Fibroblast of skin of right quadriceps (primary cell): ENCODE measurements at regions not wholly inside any gene's neighbourhood (a gene's known extent, or its start where the extent isn't known, plus 50 kb on each side); places are given as distances from the start of the nearest gene placed in this dataset.
"Not testable (repeated sequence)": the region's sequence is repeated elsewhere in the genome, so short reads cannot be mapped to it uniquely, and the experiment has no call there.

ENCODE experiments used
- DNase-seq: peaks from one replicate; pipeline ENCODE4 v3.0.0-alpha.2; 2013

DNA sequence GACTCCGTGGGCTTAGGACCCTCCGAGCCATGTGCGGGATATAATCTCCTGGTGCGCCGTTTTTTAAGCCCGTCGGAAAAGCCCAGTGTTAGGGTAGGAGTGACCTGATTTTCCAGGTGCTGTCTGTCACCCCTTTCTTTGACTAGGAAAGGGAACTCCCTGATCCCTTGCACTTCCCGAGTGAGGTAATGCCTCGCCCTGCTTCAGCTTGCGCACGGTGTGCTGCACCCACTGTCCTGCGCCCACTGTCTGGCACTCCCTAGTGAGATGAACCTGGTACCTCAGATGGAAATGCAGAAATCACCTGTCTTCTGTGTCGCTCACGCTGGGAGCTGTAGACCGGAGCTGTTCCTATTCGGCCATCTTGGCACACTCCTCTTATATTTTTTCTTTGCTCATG, 95.1 kb upstream of the FRMD4B start:
- DNase-seq, result not testable (repeated sequence)

DNA sequence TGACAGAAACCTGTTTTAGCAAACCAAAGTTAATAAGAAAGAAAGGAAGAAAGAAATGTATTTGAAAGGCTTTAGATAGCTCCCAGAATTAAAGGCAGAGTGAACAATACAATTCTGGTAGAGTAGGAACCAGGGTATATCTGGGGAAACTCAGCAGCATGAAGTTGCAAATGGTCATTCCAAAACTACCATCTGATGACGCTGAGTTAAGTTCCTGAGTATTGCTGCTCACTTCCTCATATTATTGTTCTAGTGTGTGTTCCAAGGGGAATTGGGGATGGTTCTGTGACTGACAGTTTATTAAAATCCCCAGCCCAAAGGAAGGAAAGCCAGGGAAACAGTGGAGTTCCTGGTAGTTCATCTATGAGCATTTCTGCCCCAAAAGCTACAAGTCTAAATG, 88.3 kb upstream of the FRMD4B start:
- DNase-seq, result no peak

DNA sequence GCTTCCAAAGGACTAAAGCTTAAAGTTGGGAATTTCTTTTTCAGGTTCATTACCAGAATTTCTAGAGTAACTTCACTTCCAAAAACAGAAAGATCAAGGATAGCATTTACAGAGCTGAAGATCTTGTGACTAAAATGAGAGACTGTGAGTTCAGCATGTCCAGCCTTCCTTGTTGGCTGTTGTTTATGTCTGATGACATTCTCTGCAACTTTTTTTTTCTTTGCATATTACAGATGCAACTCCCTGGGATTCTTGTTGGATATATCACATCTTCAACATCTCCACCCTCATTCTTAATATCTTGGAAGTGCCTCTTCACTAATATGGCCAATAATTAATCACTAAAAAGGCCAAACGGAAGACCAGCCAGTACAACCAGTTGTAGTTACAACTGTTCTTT, 86.2 kb upstream of the FRMD4B start:
- DNase-seq, result no peak

DNA sequence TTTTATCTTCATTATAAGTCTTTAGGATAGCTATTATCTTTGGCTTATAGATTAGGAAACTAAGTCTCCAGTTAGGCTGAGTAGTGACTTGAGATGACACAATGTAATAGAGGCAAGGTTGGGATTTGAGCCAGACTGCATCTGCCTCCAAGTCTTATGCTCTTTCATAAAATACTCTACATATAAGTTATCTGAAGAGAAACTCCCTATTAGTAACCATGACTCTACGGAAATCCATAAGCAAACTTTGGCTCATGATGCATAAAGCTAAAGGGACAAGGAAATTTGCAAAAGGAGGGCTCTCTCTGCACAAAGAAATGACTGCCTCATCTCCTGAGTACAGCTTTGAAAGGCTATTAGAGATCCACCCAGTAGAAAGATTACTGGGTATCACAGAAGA, 77.6 kb upstream of the FRMD4B start:
- DNase-seq, result no peak

DNA sequence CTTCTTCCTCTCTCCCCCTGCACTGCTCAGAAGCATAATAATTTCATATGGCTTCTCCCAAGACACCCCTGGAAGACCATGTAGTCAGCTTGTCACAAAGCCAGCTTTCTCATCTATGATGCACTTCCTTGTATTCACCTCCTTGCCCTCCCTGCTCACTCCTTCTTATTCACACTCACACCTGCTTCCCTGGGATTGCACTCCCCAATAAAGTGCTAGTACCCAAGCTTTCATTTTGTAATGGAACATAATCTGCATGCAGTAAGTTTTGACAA, 76.9 kb upstream of the FRMD4B start:
- no peak for DNase-seq

DNA sequence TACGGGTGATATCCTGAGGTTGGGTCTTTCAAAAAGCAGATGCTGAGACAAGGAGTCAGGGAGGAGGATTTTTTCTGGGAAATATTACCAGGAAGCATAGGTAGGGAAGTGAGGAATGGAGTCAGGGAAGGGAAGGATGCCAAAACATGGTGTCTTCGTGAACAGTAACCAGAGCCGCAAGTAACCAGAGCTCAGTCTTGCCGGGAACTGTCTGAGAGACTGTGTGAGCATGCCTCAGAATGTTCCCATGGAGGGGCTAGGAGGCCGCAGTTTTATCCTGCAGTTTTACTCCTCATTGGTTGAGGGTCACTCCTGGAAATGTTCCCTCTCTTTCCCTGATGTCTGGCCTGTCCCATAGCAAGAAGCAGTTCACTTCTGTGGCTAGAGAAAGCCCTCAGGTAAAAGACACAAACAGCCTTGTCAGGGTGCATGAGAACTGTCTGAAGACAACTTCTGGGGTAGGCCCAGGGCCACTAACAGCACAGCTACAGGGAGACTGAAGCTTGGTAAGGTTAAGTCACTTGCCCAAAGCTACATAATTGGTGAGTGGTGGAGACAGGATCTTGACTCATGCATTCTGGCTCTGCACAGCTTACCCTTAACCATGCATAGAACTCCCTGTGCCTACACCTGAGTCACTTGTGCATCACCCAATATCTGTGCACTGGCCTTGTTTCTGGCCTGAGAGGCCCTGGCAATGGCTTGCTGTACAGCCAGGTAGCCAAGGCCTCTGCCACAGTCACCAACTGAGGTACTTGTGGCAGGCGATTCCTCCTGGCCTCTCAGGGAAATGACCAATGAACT, 76.3 kb upstream of the FRMD4B start:
- DNase-seq, result no peak

DNA sequence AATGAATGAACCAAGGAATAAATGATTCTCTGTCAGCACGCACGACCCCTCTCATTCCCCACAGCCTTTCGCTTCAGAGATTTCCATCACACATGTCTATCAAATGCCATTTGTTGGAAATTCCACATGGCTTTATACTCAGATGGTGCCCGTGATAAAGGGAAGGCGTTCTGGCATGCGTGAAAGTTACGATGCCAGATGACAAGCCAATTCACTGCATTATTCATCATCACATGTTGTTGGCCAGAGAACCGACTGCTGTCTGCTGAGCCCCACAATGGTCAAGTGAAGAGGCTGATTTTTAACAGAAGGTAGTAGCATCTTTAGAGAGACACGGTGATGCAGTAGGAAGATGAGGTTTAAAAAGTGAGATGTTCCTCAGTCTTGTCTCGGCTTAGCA, 74.1 kb upstream of the FRMD4B start:
- no peak for DNase-seq

DNA sequence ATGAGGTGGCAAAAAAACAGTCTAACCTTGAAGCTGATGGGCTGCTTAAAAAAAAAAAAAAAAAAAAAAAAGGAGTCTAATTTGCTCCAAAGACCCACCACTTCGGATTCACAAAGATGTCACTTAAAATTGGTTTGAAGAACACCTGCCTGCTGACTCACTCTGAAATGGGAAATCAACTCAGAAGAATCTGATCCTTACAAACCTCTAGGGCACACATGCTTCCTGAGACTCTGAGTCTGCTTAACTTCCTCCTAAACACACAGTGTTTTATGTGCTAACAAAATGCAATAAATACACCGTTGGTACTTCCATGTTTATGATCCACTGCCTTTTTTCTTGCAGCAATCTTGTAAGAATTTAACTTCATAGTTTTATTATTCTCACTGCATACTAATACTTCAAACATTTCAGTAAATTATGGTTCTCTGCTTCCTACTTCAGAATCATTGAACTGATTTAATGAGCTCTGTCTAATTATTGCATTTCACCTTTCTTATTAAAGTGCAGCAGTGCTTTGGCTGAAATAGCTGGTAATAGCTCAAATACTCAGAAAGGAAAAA, 73.0 kb upstream of the FRMD4B start:
- no peak for DNase-seq

DNA sequence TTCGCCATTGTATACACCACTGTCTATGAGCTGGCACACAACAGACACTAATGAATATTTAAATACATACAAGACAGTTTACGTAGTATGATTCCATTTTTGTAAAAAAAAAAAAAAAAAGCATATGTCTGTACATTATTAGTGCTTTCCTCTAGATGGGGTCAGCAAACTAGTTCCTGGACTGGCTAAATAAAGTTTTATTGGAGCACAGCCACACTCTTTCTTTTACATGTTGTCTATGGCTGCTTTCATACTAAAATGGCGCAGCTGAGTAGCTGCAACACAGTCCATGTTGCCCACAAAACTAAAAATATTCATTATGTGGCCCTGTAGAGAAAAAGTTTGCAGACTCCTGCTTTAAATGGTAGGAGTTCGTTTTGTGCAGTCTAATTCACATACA, 70.7 kb upstream of the FRMD4B start:
- DNase-seq, result no peak

DNA sequence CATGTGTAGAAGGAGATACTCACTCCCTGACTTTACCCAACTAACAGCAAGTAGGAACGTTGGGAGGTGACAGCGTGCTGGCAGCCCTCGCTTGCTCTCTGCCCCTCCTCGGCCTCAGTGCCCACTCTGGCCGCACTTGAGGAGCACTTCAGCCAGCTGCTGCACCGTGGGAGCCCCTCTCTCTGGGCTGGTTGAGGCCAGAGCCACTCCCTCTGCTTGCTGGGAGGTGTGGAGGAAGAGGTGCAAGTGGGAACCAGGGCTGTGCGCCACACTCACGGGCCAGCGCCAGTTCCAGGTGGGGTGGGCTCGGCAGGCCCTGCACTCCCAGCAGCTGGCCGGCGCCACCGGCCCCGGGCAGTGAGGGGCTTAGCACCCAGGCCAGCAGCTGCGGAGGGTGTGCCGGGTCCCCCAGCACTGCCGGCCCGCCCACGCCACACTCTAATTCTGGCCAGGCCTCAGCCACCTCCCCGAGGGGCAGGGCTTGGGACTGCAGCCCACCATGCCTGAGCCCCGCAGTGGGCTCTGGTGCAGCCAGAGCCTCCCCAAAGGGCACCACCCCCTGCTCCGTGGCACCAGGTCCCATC, 68.4 kb upstream of the FRMD4B start:
- no peak for DNase-seq

DNA sequence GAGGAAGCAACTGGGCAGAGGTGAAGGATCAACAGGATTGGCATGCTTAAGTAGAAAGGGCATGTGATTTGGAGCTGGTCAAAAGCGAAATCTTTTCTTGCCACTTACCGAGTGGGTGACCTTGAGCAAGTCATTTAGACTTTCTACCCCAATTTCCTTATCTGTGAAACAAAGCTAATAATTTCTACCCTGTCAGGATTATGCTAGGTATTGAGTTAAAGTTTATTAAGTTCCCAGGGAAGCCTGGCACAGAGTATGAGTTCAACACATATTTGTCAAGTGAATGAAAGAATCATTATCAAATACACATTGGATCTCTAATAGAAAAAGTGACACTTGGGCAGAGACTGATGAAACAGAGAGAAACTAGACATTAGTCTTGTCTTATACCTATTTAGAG, 66.4 kb upstream of the FRMD4B start:
- no peak for DNase-seq

DNA sequence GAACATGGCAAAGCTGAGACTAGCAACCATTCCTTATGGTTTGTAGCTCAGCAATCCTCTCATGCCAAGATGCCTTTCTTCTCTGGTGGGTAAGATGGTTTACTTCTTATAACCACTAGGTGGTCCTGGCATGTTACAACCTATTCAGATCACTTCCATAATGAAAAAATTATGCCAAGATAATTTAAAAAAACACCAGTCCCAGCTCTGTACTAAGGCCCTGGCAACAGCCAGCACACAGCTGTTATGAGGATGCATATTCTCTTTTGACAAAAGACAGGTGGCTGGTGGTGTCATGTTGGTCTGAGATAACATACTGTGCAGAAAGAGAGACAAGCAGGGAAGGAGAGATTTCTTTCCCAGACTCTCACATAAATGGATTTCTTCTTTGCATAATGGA, 65.7 kb upstream of the FRMD4B start:
- no peak for DNase-seq

DNA sequence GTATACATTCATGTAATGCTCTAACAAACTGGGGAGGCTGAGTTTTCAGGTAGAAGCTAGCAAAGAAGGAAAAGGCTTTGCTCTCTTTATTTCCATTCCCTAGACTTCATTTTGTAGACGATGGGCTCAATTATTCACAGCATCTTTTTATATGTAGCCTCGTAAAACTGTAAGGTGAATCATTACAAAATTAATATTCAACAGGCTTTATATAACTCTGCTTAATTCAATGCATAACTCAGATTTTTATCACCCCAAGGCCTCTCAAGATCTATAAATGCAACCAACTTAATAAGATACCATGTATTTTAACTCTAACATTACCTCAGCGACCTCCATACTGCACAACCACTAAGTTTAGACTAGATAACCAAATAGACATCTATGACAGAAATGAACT, 63.0 kb upstream of the FRMD4B start:
- DNase-seq, result no peak

DNA sequence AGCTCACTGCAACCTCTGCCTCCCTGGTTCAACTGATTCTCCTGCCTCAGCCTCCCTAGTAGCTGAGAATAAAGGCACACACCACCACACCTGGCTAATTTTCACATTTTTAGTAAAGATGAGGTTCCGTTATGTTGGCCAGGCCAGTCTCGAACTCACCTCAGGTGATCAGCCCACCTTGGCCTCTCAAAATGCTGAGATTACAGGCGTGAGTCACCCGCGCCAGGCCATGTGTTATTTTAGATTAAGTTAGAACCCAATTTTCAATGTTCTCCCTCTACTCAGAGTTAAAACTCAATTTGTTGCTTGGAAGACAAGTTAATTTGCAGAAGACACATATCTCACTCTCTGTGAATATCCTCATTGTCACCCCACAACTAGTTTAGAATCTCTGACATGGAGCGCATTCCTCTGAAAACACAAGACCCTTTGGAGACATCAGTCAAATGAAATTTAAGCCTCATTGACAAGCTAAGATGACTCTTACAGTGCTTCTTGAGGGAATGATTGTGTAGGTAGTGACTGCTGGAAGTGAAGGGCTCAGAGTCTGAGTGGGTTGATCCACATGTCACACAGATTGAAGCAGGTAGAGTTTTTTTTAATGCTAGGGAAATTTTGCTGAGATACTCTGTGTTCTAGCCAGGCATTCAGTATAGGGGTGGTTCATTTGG, 60.6 kb upstream of the FRMD4B start:
- DNase-seq, result no peak

DNA sequence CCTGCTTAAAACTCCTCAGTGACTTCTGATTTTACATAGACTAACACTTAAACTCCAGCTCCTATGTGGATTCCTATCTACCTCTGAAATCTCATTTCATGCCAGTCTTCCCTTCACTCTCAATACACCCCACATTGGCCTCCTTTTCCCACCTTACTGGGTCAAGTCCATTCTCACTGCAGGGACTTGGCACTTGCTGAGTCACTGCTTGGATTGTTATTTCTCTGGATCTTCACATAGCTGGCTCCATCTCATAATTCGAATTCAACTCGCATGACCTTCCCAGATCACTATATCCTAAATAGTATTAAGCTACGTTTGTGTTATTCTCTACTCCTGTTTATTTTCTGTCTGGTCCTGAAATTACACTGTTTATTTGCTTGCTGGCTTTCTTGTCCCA, 59.6 kb upstream of the FRMD4B start:
- DNase-seq, result no peak

DNA sequence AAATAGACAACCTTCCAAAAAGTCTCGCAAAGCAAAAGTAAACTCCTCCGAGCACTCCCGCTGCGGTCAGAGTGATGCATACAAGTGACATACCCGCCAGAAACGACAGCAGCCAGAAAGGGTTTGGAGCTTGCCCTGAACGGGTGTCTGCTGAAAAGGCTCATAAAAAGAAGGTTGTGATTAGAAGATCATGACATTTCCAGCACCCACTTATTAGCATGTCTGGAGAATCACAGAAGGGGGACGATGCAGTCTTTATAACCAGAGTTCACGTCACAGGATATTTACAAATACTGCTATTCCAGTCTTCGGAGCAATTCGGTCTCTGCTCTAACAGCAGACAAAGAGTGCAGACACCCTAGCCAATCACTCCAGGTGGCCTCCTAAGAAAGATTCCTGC, 59.1 kb upstream of the FRMD4B start:
- DNase-seq, result no peak

DNA sequence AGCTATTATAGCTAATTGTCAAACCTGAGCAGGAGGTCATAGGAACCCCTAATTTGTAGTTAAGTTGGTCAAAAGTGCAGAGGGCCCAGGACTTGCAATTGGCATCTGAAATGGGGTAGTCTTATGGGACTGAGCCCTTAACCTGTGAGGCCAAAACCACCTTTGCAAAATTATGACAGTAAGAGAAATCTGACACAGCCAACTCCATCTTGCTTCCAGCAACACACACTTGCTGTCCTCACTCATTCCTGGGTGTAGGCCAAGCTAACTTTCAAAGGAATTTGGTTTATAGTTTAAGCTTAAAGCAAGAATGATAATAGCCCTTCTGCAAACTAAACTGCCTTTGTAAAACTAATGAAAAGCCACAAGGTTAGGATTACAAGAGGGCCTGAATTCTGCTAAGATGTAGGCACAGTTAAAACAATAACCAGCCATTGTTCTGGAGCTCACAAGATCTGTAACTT, 57.6 kb upstream of the FRMD4B start:
- DNase-seq, result peak; percentile 28

DNA sequence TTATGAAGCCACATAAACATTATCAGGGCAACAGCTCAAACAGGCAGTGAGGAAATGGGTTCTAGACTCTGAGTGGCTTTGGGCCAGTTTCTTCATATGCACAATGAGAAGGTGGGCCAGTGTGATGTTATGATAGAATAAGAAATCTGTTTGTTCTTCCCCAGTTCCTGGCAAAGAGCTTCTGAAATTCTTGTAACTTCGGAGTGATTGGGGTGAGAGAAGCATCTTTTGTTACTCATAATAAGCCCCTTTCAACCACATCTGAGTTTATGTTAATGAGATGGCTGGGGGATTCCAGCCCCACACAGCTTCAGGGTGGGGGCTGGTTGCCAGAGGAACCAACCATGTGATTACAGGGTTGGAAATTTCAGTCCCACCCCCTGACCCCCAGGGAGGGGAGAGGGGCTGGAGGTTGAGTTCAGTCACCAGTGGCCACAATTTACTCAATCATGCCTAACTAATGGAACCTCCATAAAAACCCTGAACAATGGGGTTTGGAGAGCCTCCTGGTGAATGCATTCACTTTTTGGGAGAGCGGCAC, 57.0 kb upstream of the FRMD4B start:
- DNase-seq, result no peak

DNA sequence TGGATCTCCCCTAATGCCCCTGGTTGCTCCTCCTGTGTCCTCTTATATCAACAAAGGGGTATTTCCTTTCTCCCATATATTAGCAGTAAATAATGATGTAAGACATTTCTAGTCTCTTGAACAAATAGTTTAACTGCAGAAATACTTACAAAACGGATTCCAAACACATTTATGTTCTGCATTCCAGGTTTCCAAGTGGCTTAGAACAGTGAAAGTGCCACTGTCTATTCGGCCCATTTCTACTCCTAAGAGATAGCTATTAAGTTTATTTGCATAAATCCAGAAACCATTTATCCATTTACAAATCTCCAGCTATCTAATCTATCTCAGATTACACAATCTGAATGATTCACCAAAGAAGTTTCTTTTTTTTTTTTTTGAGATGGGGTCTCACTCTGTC, 55.8 kb upstream of the FRMD4B start:
- no peak for DNase-seq

DNA sequence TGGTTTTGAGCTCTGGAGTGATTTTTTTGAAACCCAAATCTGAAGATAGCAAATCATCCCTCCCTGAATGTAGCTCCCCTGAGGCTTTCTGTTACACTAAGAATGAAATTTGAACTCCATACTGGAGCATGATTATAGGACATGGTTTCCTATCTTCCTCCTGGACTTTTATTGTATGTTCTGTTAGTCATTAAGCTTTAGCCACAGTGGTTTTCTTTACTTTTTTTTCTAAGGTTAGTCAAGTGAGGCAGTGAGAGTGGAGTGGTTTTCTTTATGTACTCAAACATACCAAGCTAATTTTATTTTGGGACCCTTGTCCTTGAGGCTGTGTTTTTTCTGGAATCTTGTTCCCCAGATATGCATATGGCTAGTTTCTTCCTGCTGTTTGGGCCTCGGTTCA, 55.2 kb upstream of the FRMD4B start:
- DNase-seq, result peak; percentile 23

DNA sequence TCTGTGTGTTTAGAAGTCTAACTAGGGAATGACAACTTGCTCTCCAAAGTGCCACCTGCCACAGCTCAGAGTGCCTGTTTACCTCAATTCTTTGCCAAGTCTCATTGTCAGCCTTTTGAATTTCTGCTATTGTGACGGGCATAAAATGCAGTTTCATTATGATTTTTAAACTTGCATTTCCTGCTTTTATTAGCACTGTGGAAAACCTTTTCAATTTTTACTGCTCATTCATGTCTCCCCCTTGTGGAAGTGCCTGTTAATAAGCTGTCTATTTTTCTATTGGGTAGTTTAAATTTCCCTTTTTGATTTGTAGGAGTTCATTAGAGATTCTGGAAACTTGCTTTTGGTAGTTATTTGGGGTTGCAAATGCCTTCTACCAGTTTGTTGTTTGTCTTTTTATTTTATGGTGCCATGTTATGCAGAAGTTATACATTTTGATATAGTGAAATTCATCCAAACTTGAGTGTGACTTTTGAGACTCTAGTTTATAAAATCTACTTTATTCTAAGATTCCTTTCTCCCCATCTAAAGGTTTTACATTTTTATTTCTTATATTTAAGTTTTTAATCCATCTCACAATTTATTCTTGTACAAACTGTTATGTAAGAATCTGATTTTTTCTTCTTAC, 53.9 kb upstream of the FRMD4B start:
- DNase-seq, result no peak

DNA sequence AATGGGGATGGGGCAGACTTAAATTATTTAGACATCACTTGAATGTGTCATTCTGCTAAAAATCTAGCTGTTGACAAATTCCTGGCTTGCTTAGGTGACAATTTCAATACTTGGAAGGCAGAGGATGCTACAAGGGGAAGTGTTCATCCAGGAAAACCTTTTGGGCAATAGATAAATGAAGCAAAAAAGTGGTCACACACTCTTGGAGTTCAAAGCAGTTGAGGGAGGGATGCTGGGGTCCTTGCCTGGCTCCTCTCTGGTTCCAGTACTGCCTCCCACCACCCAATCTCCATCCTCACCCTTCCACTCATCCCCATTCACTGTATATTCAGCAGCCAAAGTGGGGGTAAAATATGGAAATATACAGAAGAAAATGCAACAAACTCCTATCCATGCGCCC, 52.6 kb upstream of the FRMD4B start:
- DNase-seq, result no peak
